Activated T-cell treated with anti-CD3 and anti-CD28 coated beads for 4 hours (primary cell): ENCODE measurements at regions not wholly inside any gene's neighbourhood (a gene's known extent, or its start where the extent isn't known, plus 50 kb on each side); places are given as distances from the start of the nearest gene placed in this dataset.

Experiments used
- DNase-seq: peaks from one replicate; pipeline ENCODE4 v3.0.0-alpha.2; 2020

GRCh38 chr5:68911840-68912690, 181.7 kb upstream of the SLC30A5 start:
- DNase-seq = no peak

- no peak for DNase-seq
Observed at GRCh38 chr5:68915079-68915478, 178.7 kb upstream of the SLC30A5 start.

- DNase-seq = no peak
Observed at GRCh38 chr5:68918306-68918705, 175.5 kb upstream of the SLC30A5 start.

GRCh38 chr5:68919988-68920490, 173.8 kb upstream of the SLC30A5 start:
- DNase-seq = no peak

GRCh38 chr5:68920888-68921287, 172.9 kb upstream of the SLC30A5 start:
- no peak for DNase-seq

- no peak for DNase-seq
Observed at GRCh38 chr5:68922172-68922987, 171.4 kb upstream of the SLC30A5 start.

GRCh38 chr5:68924481-68925145, 169.2 kb upstream of the SLC30A5 start:
- DNase-seq = no peak

GRCh38 chr5:68928617-68929302, 165.1 kb upstream of the SLC30A5 start:
- no peak for DNase-seq

GRCh38 chr5:68930139-68930538, 163.7 kb upstream of the SLC30A5 start:
- DNase-seq = no peak

GRCh38 chr5:68932830-68933434, 160.9 kb upstream of the SLC30A5 start:
- no peak for DNase-seq

- DNase-seq = no peak
Observed at GRCh38 chr5:68942169-68942568, 151.6 kb upstream of the SLC30A5 start.

- DNase-seq = no peak
Observed at GRCh38 chr5:68946728-68947127, 147.1 kb upstream of the SLC30A5 start.

- no peak for DNase-seq
Observed at GRCh38 chr5:68947986-68948385, 145.8 kb upstream of the SLC30A5 start.

GRCh38 chr5:68949256-68949655, 144.6 kb upstream of the SLC30A5 start:
- DNase-seq = no peak

GRCh38 chr5:68949711-68950110, 144.1 kb upstream of the SLC30A5 start:
- DNase-seq = no peak

GRCh38 chr5:68950125-68950524, 143.7 kb upstream of the SLC30A5 start:
- DNase-seq = no peak

GRCh38 chr5:68950930-68951329, 142.9 kb upstream of the SLC30A5 start:
- no peak for DNase-seq

GRCh38 chr5:68953231-68953874, 140.5 kb upstream of the SLC30A5 start:
- DNase-seq = no peak

GRCh38 chr5:68953875-68954617, 139.8 kb upstream of the SLC30A5 start:
- DNase-seq = no peak

GRCh38 chr5:68954618-68954910, 139.2 kb upstream of the SLC30A5 start:
- no peak for DNase-seq

- no peak for DNase-seq
Observed at GRCh38 chr5:68957591-68957990, 136.2 kb upstream of the SLC30A5 start.
